HCT116 (cell line): ENCODE measurements at regions not wholly inside any gene's neighbourhood (a gene's known extent, or its start where the extent isn't known, plus 50 kb on each side); places are given as distances from the start of the nearest gene placed in this dataset.

Source experiments
- ATAC-seq: fragments of 200-7000 bp; cut with Tn5 transposase; 2 replicates; pipeline ENCODE4 v1.9.1; 2020; ENCODE audit warnings: mild to moderate bottlenecking, moderate library complexity
- BruUV-seq: library from RNA; stranded (reverse); fragments of 400-500 nt; replicated peaks from 2 replicates; lab custom pipeline; 2021; lab: Mats Ljungman, UMichigan
- CTCF ChIA-PET: fragments of 300-600 bp; sonication (Branson Sonifier 250); formaldehyde crosslinking; loops from one replicate; lab custom pipeline; 2021; ENCODE audit warnings: antibody characterized with exemption; lab: Charles Lee
- POLR2A ChIA-PET: fragments of 300-600, 350-600 bp; sonication (Branson Sonifier 250); formaldehyde crosslinking; loops from one replicate; lab custom pipeline; 2021; ENCODE audit warnings: antibody characterized with exemption; lab: Charles Lee
- RAD21 ChIA-PET, 2 experiments: fragments of 300-600 bp; sonication (Branson Sonifier 250); formaldehyde crosslinking; loops; one replicate each; lab custom pipeline; 2023; ENCODE audit warnings: low total read pairs in 2 of 2; ENCODE audit not compliant: uncharacterized antibody in 2 of 2, unreplicated experiment in 2 of 2, low non-redundant PET in 1 of 2; lab: Charles Lee
- DNase-seq: peaks from one replicate; pipeline ENCODE4 v3.0.0-alpha.2; 2010; ENCODE audit warnings: low read depth, low spot score
- H2AFZ ChIP-seq: fragments of 200-600 bp; shearing (Covaris generic), sonication (generic); 2 replicates; pipeline ENCODE4 v1.6.1; 2017; ENCODE audit warnings: low read depth, mixed run types, mixed read lengths, antibody characterized with exemption, low read length; ENCODE audit not compliant: poor library complexity, severe bottlenecking
- H3K27ac ChIP-seq: 2 replicates; pipeline ENCODE4 v1.5.1; 2012; ENCODE audit warnings: low read depth, low read length
- H3K27me3 ChIP-seq: fragments of 200-600 bp; sonication (generic); 2 replicates; pipeline ENCODE4 v1.6.1; 2016; ENCODE audit warnings: mixed run types, low read length, mixed read lengths; ENCODE audit not compliant: insufficient read depth
- H3K36me3 ChIP-seq, 2 experiments: fragments of 200-500 bp in 1 of 2; fragments of 200-600 bp in 1 of 2; sonication (Bioruptor generic) in 1 of 2; sonication (generic) in 1 of 2; 2 replicates each; pipeline versions ENCODE4 v1.5.1 to v1.6.1; 2014 to 2016; ENCODE audit warnings: low read length in 2 of 2, inconsistent platforms in 1 of 2, mixed read lengths in 1 of 2, mixed run types in 1 of 2; ENCODE audit not compliant: insufficient read depth in 2 of 2, control insufficient read depth in 1 of 2
- H3K4me1 ChIP-seq, 2 experiments: fragments of 200-600 bp in 1 of 2; sonication (generic) in 1 of 2; 2 replicates each; pipeline versions ENCODE4 v1.5.1 to v1.6.1; 2012 to 2017; ENCODE audit warnings: low read length in 2 of 2, inconsistent platforms in 1 of 2, mild to moderate bottlenecking in 1 of 2, mixed read lengths in 1 of 2, mixed run types in 1 of 2, moderate library complexity in 1 of 2; ENCODE audit not compliant: insufficient read depth in 2 of 2, control insufficient read depth in 1 of 2
- H3K4me2 ChIP-seq: fragments of 200-600 bp; sonication (generic); 2 replicates; pipeline ENCODE4 v1.6.1; 2017; ENCODE audit warnings: mixed run types, low read length, mixed read lengths
- H3K4me3 ChIP-seq, 2 experiments: fragments of 200-600 bp in 1 of 2; sonication (generic) in 1 of 2; replicated peaks in 1 of 2; 2 replicates each; pipeline ENCODE4 v1.5.1; 2011 to 2016; ENCODE audit warnings: low read length in 2 of 2, control low read depth in 1 of 2, low read depth in 1 of 2, mild to moderate bottlenecking in 1 of 2, mixed read lengths in 1 of 2, mixed run types in 1 of 2
- H3K79me2 ChIP-seq: fragments of 200-600 bp; sonication (generic); 2 replicates; pipeline ENCODE4 v1.6.1; 2017; ENCODE audit warnings: mild to moderate bottlenecking, mixed run types, low read length, moderate library complexity, mixed read lengths; ENCODE audit not compliant: insufficient read depth
- H3K9ac ChIP-seq: fragments of 200-600 bp; sonication (generic); 2 replicates; pipeline ENCODE4 v1.6.1; 2016; ENCODE audit warnings: low read length, mixed read lengths
- H3K9me2 ChIP-seq: fragments of 200-600 bp; sonication (generic), shearing (Covaris generic); 2 replicates; pipeline ENCODE4 v1.6.1; 2017; ENCODE audit warnings: mixed run types, mild to moderate bottlenecking, moderate library complexity; ENCODE audit not compliant: insufficient read depth
- H3K9me3 ChIP-seq, 2 experiments: fragments of 200-500 bp in 1 of 2; fragments of 200-600 bp in 1 of 2; sonication (Bioruptor generic) in 1 of 2; sonication (generic) in 1 of 2; 2 replicates each; pipeline ENCODE4 v1.6.1; 2014 to 2017; ENCODE audit warnings: low read length in 2 of 2, mixed read lengths in 2 of 2, inconsistent platforms in 1 of 2, low read depth in 1 of 2, mild to moderate bottlenecking in 1 of 2, mixed run types in 1 of 2, moderate library complexity in 1 of 2; ENCODE audit not compliant: control insufficient read depth in 1 of 2, insufficient read depth in 1 of 2
- H4K20me1 ChIP-seq: fragments of 200-600 bp; sonication (generic), shearing (Covaris generic); 2 replicates; pipeline ENCODE4 v1.6.1; 2017; ENCODE audit warnings: mixed run types, mild to moderate bottlenecking, moderate library complexity; ENCODE audit not compliant: insufficient read depth
- CBX3 ChIP-seq: IDR thresholded peaks from 2 replicates; pipeline ENCODE4 v1.6.1; 2012; ENCODE audit warnings: low read depth
- EGR1 ChIP-seq: IDR thresholded peaks from 2 replicates; pipeline ENCODE4 v1.6.1; 2012; ENCODE audit warnings: low read depth
- EZH2 ChIP-seq: fragments of 200-600 bp; sonication (generic); IDR thresholded peaks from 2 replicates; pipeline ENCODE4 v1.6.1; 2017; ENCODE audit warnings: antibody characterized with exemption, mixed run types
- EZH2phosphoT487 ChIP-seq: fragments of 200-600 bp; IDR thresholded peaks from 2 replicates; pipeline ENCODE4 v1.6.1; 2018; ENCODE audit warnings: antibody characterized with exemption, borderline replicate concordance
- FOSL1 ChIP-seq: IDR thresholded peaks from 2 replicates; pipeline ENCODE4 v1.6.1; 2012; ENCODE audit warnings: low read depth
- POLR2A ChIP-seq: IDR thresholded peaks from 2 replicates; pipeline ENCODE4 v1.7.0; 2011; ENCODE audit warnings: borderline replicate concordance; ENCODE audit not compliant: insufficient read depth, insufficient read length; ENCODE audit errors: extremely low read depth
- RAD21 ChIP-seq: IDR thresholded peaks from 2 replicates; pipeline ENCODE4 v1.6.1; 2012; ENCODE audit warnings: low read depth, mild to moderate bottlenecking
- SIN3A ChIP-seq: IDR thresholded peaks from 2 replicates; pipeline ENCODE4 v1.6.1; 2012; ENCODE audit warnings: low read depth
- TCF7L2 ChIP-seq: IDR thresholded peaks from 2 replicates; pipeline ENCODE4 v1.7.0; 2011; ENCODE audit warnings: borderline replicate concordance, inconsistent platforms; ENCODE audit not compliant: insufficient read depth, insufficient read length; ENCODE audit errors: extremely low read depth
- YY1 ChIP-seq: IDR thresholded peaks from 2 replicates; pipeline ENCODE4 v1.6.1; 2011; ENCODE audit warnings: low read length, low read depth, moderate library complexity, mild to moderate bottlenecking; ENCODE audit not compliant: insufficient replicate concordance; ENCODE audit errors: extremely low read depth
- ZBTB33 ChIP-seq: IDR thresholded peaks from 2 replicates; pipeline ENCODE4 v1.6.1; 2011; ENCODE audit warnings: mild to moderate bottlenecking, low read length, moderate library complexity; ENCODE audit not compliant: insufficient replicate concordance; ENCODE audit errors: extremely low read depth
- ZFX ChIP-seq: fragments of 450-650 bp; IDR thresholded peaks from 2 replicates; pipeline ENCODE4 v1.6.1; 2017
- ZNF274 ChIP-seq: fragments of 200-500 bp; sonication (Bioruptor generic); IDR thresholded peaks from 2 replicates; pipeline ENCODE4 v1.6.1; 2014; ENCODE audit warnings: mild to moderate bottlenecking, low read depth, low read length, inconsistent platforms
- intact Hi-C: fragments of 100-400 bp; cut with micrococcal nuclease; formaldehyde crosslinking; loops from 2 replicates; pipeline ENCODE4 v1.10.0; 2022
- TF ChIP-seq, protein P1 (sequence below): IDR thresholded peaks from 2 replicates; pipeline ENCODE4 v1.6.1; 2012
- TF ChIP-seq, protein P2 (sequence below), 3 experiments: fragments of 200-600 bp in 1 of 3; sonication (generic) in 1 of 3; IDR thresholded peaks in 2 of 3; conservative IDR thresholded peaks in 1 of 3; 2 replicates each; pipeline ENCODE4 v1.5.1; 2012 to 2017; ENCODE audit warnings: low read depth in 2 of 3, low read length in 2 of 3, antibody characterized with exemption in 1 of 3, borderline replicate concordance in 1 of 3, control low read depth in 1 of 3, mild to moderate bottlenecking in 1 of 3, mixed read lengths in 1 of 3, mixed run types in 1 of 3, moderate library complexity in 1 of 3; ENCODE audit not compliant: insufficient read depth in 1 of 3

GRCh38 chr2:122451040-122451439, 695.6 kb downstream of the TSN start:
- no peaks in the 10 kb centered on the region for H3K36me3 ChIP-seq
- DNase-seq = no peak
- intact Hi-C loops = loop anchor here (2.0 kb wide), 1 partner anchor 476 kb away; no protein-coding TSS in a partner anchor
- no peak for TF ChIP-seq ZBTB33
- TF ChIP-seq YY1 = no peak
- TF ChIP-seq, protein P1, sequence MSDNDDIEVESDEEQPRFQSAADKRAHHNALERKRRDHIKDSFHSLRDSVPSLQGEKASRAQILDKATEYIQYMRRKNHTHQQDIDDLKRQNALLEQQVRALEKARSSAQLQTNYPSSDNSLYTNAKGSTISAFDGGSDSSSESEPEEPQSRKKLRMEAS = no peak
- TF ChIP-seq TCF7L2 = no peak
- no peak for TF ChIP-seq POLR2A
- TF ChIP-seq ZNF274 = no peak
- no peak for TF ChIP-seq EZH2phosphoT487
- no peak for TF ChIP-seq FOSL1
- TF ChIP-seq, protein P2, sequence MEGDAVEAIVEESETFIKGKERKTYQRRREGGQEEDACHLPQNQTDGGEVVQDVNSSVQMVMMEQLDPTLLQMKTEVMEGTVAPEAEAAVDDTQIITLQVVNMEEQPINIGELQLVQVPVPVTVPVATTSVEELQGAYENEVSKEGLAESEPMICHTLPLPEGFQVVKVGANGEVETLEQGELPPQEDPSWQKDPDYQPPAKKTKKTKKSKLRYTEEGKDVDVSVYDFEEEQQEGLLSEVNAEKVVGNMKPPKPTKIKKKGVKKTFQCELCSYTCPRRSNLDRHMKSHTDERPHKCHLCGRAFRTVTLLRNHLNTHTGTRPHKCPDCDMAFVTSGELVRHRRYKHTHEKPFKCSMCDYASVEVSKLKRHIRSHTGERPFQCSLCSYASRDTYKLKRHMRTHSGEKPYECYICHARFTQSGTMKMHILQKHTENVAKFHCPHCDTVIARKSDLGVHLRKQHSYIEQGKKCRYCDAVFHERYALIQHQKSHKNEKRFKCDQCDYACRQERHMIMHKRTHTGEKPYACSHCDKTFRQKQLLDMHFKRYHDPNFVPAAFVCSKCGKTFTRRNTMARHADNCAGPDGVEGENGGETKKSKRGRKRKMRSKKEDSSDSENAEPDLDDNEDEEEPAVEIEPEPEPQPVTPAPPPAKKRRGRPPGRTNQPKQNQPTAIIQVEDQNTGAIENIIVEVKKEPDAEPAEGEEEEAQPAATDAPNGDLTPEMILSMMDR (IDR thresholded peaks at IDR 0.05 in 2 of 3, conservative IDR thresholded peaks at IDR 0.05 in 1 of 3; ENCODE audit: borderline replicate concordance in 1 of 3, insufficient read depth in 1 of 3, low read depth in 2 of 3, low read length in 2 of 3) = peak; percentile 12 to 54 (median 38); a peak in 4 of 6 replicates
- no peak for TF ChIP-seq EGR1
- no peak for TF ChIP-seq SIN3A
- no peak for TF ChIP-seq ZFX
- no peak for TF ChIP-seq CBX3
- TF ChIP-seq EZH2 = no peak
- TF ChIP-seq RAD21 = peak; percentile 37
- TF ChIP-seq, all 23 proteins: peak for 2
- no peaks in the 10 kb centered on the region for H4K20me1 ChIP-seq
- ChIA-PET POLR2A (no interaction called here), CTCF (no interaction called here), RAD21 (no interaction called here)
- H3K9me3 ChIP-seq = peaks cover 0 to 14% of the 10 kb centered on the region in 2 experiments; a peak in 1 of 4 replicates
- no peak overlapping the region for H3K9ac ChIP-seq
- no peak overlapping the region for H3K4me2 ChIP-seq
- no TSS peak for BruUV-seq
- no peaks in the 10 kb centered on the region for H3K4me1 ChIP-seq
- H2AFZ ChIP-seq = no peak overlapping the region
- H3K27me3 ChIP-seq = no peaks in the 10 kb centered on the region
- no peaks in the 10 kb centered on the region for H3K9me2 ChIP-seq
- no peak overlapping the region for H3K4me3 ChIP-seq
- H3K27ac ChIP-seq = no peak overlapping the region
- no peaks in the 10 kb centered on the region for H3K79me2 ChIP-seq
- ATAC-seq = no peak
